Mucosa of rectum (tissue), 2 donors: ENCODE measurements at regions not wholly inside any gene's neighbourhood (a gene's known extent, or its start where the extent isn't known, plus 50 kb on each side); places are given as distances from the start of the nearest gene placed in this dataset.
"Not testable (repeated sequence)": the region's sequence is repeated elsewhere in the genome, so short reads cannot be mapped to it uniquely, and the experiment has no call there.

Experiments
- H3K27ac ChIP-seq, 2 donors: one replicate each; pipeline ENCODE4 v1.7.0; 2013; ENCODE audit warnings: inconsistent platforms in 2 of 2, low read depth in 2 of 2, low read length in 2 of 2
- H3K27me3 ChIP-seq, 2 donors: one replicate each; pipeline ENCODE4 v1.7.0; 2013; ENCODE audit warnings: low read length in 2 of 2; ENCODE audit not compliant: control insufficient read depth in 2 of 2, insufficient read depth in 2 of 2
- H3K36me3 ChIP-seq, 2 donors: one replicate each; pipeline ENCODE4 v1.7.0; 2013; ENCODE audit warnings: low read length in 2 of 2; ENCODE audit not compliant: control insufficient read depth in 2 of 2, insufficient read depth in 2 of 2
- H3K4me1 ChIP-seq, 2 donors: one replicate each; pipeline ENCODE4 v1.7.0; 2013; ENCODE audit warnings: low read length in 2 of 2, mild to moderate bottlenecking in 1 of 2; ENCODE audit not compliant: control insufficient read depth in 2 of 2, insufficient read depth in 2 of 2
- H3K4me3 ChIP-seq, 2 donors: one replicate each; pipeline ENCODE4 v1.7.0; 2013; ENCODE audit warnings: low read length in 2 of 2
- H3K9ac ChIP-seq, 2 donors: one replicate each; pipeline ENCODE4 v1.7.0; 2013; ENCODE audit warnings: low read length in 2 of 2, low read depth in 1 of 2, mild to moderate bottlenecking in 1 of 2
- H3K9me3 ChIP-seq, 2 donors: one replicate each; pipeline ENCODE4 v1.7.0; 2013; ENCODE audit warnings: low read length in 2 of 2; ENCODE audit not compliant: control insufficient read depth in 2 of 2
- donor health status: healthy.
- donor health status: Normal muscosa, but diverticular disease.

- Histone ChIP-seq H3K36me3 (no peaks in the 10 kb centered on the region), H3K9ac (no peak overlapping the region), H3K4me3 (no peak overlapping the region), H3K27me3 (no peaks in the 10 kb centered on the region), H3K9me3 (no peaks in the 10 kb centered on the region), H3K27ac (no peak overlapping the region), H3K4me1 (no peaks in the 10 kb centered on the region)
Observed at GRCh38 chr2:225768741-225769140, 369.2 kb downstream of the NYAP2 start.

- H3K9me3 ChIP-seq = no peaks in the 10 kb centered on the region
- H3K27me3 ChIP-seq = no peaks in the 10 kb centered on the region
- no peak overlapping the region for H3K4me3 ChIP-seq
- no peaks in the 10 kb centered on the region for H3K36me3 ChIP-seq
- H3K27ac ChIP-seq = no peak overlapping the region
- no peaks in the 10 kb centered on the region for H3K4me1 ChIP-seq
- no peak overlapping the region for H3K9ac ChIP-seq
Observed at GRCh38 chr2:225766431-225766830, 366.9 kb downstream of the NYAP2 start.

GRCh38 chr2:225765820-225766219 is 366.3 kb downstream of the NYAP2 start:
- Histone ChIP-seq H3K36me3 (no peaks in the 10 kb centered on the region), H3K9ac (no peak overlapping the region), H3K4me1 (no peaks in the 10 kb centered on the region), H3K27me3 (no peaks in the 10 kb centered on the region), H3K9me3 (no peaks in the 10 kb centered on the region), H3K4me3 (no peak overlapping the region), H3K27ac (no peak overlapping the region)

DNA sequence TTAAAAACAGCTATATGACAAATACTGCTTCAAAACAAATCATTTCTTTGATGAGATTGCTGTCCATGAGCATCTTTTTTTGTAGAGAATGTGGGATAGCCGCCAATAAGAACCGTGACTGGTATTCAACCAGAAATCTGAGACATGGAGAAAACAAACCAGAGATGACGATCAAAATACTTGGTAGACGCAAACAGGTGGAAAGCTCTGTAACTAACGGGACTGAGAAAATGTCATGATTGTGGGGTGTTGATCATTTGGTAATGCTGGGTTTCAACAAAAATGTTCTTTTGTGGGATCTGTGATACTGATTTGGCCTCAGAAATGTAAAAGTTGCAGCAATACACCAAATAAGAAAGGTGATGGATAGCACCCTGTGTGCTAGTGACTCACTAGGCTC is 364.8 kb downstream of the NYAP2 start:
- H3K4me3 ChIP-seq = no peak overlapping the region
- no peaks in the 10 kb centered on the region for H3K27me3 ChIP-seq
- H3K9me3 ChIP-seq = no peaks in the 10 kb centered on the region
- no peak overlapping the region for H3K27ac ChIP-seq
- no peaks in the 10 kb centered on the region for H3K36me3 ChIP-seq
- no peaks in the 10 kb centered on the region for H3K4me1 ChIP-seq
- no peak overlapping the region for H3K9ac ChIP-seq

- Histone ChIP-seq H3K9ac (no peak overlapping the region), H3K4me3 (no peak overlapping the region), H3K27ac (no peak overlapping the region), H3K36me3 (no peaks in the 10 kb centered on the region), H3K9me3 (no peaks in the 10 kb centered on the region), H3K27me3 (no peaks in the 10 kb centered on the region), H3K4me1 (no peaks in the 10 kb centered on the region)
Observed at GRCh38 chr2:225763711-225764110, 364.2 kb downstream of the NYAP2 start.

DNA sequence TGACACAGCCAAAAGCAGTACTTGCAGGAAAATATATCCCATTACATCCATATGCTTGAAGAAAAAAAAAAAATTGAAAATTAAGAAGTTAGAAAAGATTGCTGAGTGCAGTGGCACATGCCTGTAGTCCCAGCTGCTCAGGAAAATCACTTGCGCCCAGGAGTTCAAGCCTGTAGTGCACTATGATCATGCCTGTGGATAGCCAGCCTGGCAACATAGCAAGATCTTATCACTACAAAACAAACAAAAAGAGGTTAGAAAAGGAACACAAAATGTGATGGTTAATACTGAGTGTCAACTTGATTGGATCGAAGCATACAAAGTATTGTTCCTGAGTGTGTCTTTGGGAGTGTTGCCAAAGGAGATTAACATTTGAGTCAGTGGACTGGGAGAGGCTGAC is 361.9 kb downstream of the NYAP2 start:
- Histone ChIP-seq H3K9me3 (no peaks in the 10 kb centered on the region), H3K36me3 (no peaks in the 10 kb centered on the region), H3K4me3 (no peak overlapping the region), H3K4me1 (no peaks in the 10 kb centered on the region), H3K9ac (no peak overlapping the region), H3K27me3 (no peaks in the 10 kb centered on the region), H3K27ac (no peak overlapping the region)

- Histone ChIP-seq H3K9ac (no peak overlapping the region), H3K4me1 (no peaks in the 10 kb centered on the region), H3K27ac (no peak overlapping the region), H3K27me3 (no peaks in the 10 kb centered on the region), H3K36me3 (no peaks in the 10 kb centered on the region), H3K4me3 (no peak overlapping the region), H3K9me3 (no peaks in the 10 kb centered on the region)
Observed at GRCh38 chr2:225757248-225757647, 357.7 kb downstream of the NYAP2 start.

- no peak overlapping the region for H3K27ac ChIP-seq
- no peaks in the 10 kb centered on the region for H3K4me1 ChIP-seq
- H3K36me3 ChIP-seq = no peaks in the 10 kb centered on the region
- no peak overlapping the region for H3K4me3 ChIP-seq
- H3K9me3 ChIP-seq = no peaks in the 10 kb centered on the region
- no peak overlapping the region for H3K9ac ChIP-seq
- no peaks in the 10 kb centered on the region for H3K27me3 ChIP-seq
Observed at GRCh38 chr2:225756198-225756597, 356.7 kb downstream of the NYAP2 start.

DNA sequence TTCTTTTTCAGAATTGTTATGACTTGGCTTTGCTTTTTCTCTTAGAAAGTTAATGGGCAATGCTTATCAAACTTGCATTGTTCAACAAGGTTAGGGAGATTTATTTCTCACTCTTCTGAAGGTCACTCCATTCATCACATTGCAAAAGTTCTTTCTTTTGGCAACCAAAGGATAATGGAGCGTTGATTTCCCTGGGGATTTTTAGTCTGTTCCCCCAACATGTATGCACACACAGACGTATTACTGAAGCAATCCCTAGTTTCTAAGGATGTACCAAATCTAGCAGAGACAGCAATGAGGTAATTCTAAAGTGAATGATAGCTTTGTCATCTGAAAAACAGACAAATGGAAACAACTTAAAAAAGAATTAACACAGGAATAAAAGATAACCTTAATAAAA is 349.1 kb downstream of the NYAP2 start:
- no peak overlapping the region for H3K27ac ChIP-seq

DNA sequence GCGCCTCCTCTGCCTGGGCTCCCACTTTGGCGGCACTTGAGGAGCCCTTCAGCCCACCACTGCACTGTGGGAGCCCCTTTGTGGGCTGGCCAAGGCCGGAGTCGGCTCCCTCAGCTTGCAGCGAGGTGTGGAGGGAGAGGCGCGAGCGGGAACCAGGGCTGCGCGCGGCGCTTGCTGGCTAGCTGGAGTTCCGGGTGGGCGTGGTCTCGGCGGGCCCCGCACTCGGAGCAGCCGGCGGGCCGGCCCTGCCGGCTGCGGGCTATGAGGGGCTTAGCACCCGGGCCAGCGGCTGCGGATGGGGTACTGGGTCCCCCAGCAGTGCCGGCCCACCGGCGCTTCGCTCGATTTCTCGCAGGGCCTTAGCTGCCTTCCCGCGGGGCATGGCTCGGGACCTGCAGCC is 344.5 kb downstream of the NYAP2 start:
- H3K4me1 ChIP-seq, H3K36me3 ChIP-seq, H3K4me3 ChIP-seq, H3K9ac ChIP-seq, H3K9me3 ChIP-seq, H3K27me3 ChIP-seq, H3K27ac ChIP-seq: not testable (repeated sequence)

More for the DNA sequence above, 349.1 kb downstream of the NYAP2 start:
- Histone ChIP-seq H3K9me3 (no peaks in the 10 kb centered on the region), H3K27me3 (no peaks in the 10 kb centered on the region), H3K4me1 (no peaks in the 10 kb centered on the region), H3K36me3 (no peaks in the 10 kb centered on the region), H3K4me3 (no peak overlapping the region), H3K9ac (no peak overlapping the region)

- no peak overlapping the region for H3K9ac ChIP-seq
- H3K27ac ChIP-seq = no peak overlapping the region
- H3K4me1 ChIP-seq = no peaks in the 10 kb centered on the region
- H3K36me3 ChIP-seq = no peaks in the 10 kb centered on the region
- H3K9me3 ChIP-seq = no peaks in the 10 kb centered on the region
- no peaks in the 10 kb centered on the region for H3K27me3 ChIP-seq
- H3K4me3 ChIP-seq = no peak overlapping the region
Observed at GRCh38 chr2:225742487-225742886, 343.0 kb downstream of the NYAP2 start.
